SU-DHL-6 (cell line): ENCODE measurements at regions not wholly inside any gene's neighbourhood (a gene's known extent, or its start where the extent isn't known, plus 50 kb on each side); places are given as distances from the start of the nearest gene placed in this dataset.

ENCODE experiments used
- H2AFZ ChIP-seq: fragments of 200-600 bp; sonication (generic); 2 replicates; pipeline ENCODE4 v1.6.1; 2014; ENCODE audit warnings: low read depth, mild to moderate bottlenecking, moderate library complexity, mixed read lengths, antibody characterized with exemption, low read length; ENCODE audit not compliant: severe bottlenecking
- H3F3A ChIP-seq: fragments of 200-600 bp; shearing (Covaris generic); 2 replicates; pipeline ENCODE4 v1.6.0; 2016; ENCODE audit warnings: antibody characterized with exemption, mild to moderate bottlenecking; ENCODE audit not compliant: insufficient read depth
- H3K27ac ChIP-seq: fragments of 200-600 bp; sonication (generic); 2 replicates; pipeline ENCODE4 v1.5.1; 2016; ENCODE audit warnings: low read depth, mild to moderate bottlenecking, low read length, moderate library complexity, mixed read lengths
- H3K27me3 ChIP-seq: fragments of 200-600 bp; sonication (generic), shearing (Covaris generic); 2 replicates; pipeline ENCODE4 v1.6.0; 2014; ENCODE audit warnings: mild to moderate bottlenecking, low read length
- H3K36me3 ChIP-seq: fragments of 200-600 bp; sonication (generic); 2 replicates; pipeline ENCODE4 v1.6.1; 2014; ENCODE audit warnings: mild to moderate bottlenecking, low read length, mixed read lengths
- H3K4me2 ChIP-seq: fragments of 300-600, 200-600 bp; shearing (Covaris generic), sonication (generic); 2 replicates; pipeline ENCODE4 v1.6.0; 2014; ENCODE audit warnings: low read length, low read depth, mild to moderate bottlenecking; ENCODE audit not compliant: poor library complexity, severe bottlenecking
- H3K4me3 ChIP-seq: fragments of 200-600 bp; sonication (generic); 2 replicates; pipeline ENCODE4 v1.5.1; 2014; ENCODE audit warnings: antibody characterized with exemption, low read length, mild to moderate bottlenecking, mixed read lengths; ENCODE audit not compliant: insufficient read depth, poor library complexity, severe bottlenecking
- H3K79me2 ChIP-seq: fragments of 200-600 bp; sonication (generic); 2 replicates; pipeline ENCODE4 v1.6.1; 2014; ENCODE audit warnings: mild to moderate bottlenecking, low read length, moderate library complexity; ENCODE audit not compliant: insufficient read depth
- H3K9ac ChIP-seq: fragments of 200-600 bp; sonication (generic); 2 replicates; pipeline ENCODE4 v1.7.0; 2014; ENCODE audit warnings: mild to moderate bottlenecking, low read length
- H3K9me2 ChIP-seq: fragments of 200-600 bp; sonication (generic); replicated peaks from 2 replicates; pipeline ENCODE4 v1.6.1; 2014; ENCODE audit warnings: low read length; ENCODE audit not compliant: insufficient read depth
- H3K9me3 ChIP-seq: fragments of 200-600 bp; sonication (generic); 2 replicates; pipeline ENCODE4 v1.6.1; 2014; ENCODE audit warnings: low read length, mixed read lengths; ENCODE audit not compliant: insufficient read depth
- H4K20me1 ChIP-seq: fragments of 200-600 bp; sonication (generic); 2 replicates; pipeline ENCODE4 v1.6.1; 2014; ENCODE audit warnings: low read depth, mild to moderate bottlenecking, antibody characterized with exemption, low read length, moderate library complexity, mixed read lengths
- EZH2phosphoT487 ChIP-seq: fragments of 200-600 bp; sonication (generic), shearing (Covaris generic); conservative IDR thresholded peaks from 2 replicates; pipeline ENCODE4 v1.6.1; 2018; ENCODE audit warnings: mild to moderate bottlenecking, antibody characterized with exemption, low read length, moderate library complexity, mixed read lengths
- TF ChIP-seq, protein P1 (sequence below): fragments of 200-600 bp; sonication (generic); IDR thresholded peaks from one replicate; pipeline ENCODE4 v1.5.1; 2017; ENCODE audit warnings: antibody characterized with exemption, mild to moderate bottlenecking, low read length, moderate library complexity; ENCODE audit not compliant: insufficient read depth, poor library complexity, severe bottlenecking

DNA sequence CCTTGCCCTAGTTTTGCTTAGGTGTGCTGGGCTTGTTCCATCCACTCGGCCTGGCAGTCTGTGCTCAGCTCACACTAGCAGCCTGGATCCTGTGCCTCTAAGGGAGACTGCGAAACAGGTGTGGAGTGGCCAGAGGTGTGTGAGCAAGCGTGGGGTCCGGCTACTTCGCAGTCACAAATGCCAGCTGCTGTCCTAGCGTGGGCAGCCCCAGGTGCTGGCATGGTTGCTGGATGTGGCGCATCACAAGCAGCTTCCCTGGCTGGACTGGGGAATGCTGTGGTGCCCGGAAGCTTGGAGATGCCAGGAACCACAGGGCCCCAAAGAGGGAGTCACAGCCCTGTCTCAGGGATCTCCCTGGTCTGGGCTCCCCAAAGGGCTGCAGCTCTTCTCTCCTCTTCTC, 119.0 kb upstream of the TMEFF2 start:
- H3F3A ChIP-seq, result no peaks in the 10 kb centered on the region
- no peaks in the 10 kb centered on the region for H3K9me3 ChIP-seq
- H3K4me2 ChIP-seq, result no peak overlapping the region
- H3K27me3 ChIP-seq, result no peaks in the 10 kb centered on the region
- no peaks in the 10 kb centered on the region for H3K9me2 ChIP-seq
- H4K20me1 ChIP-seq, result no peaks in the 10 kb centered on the region
- no peaks in the 10 kb centered on the region for H3K36me3 ChIP-seq
- H2AFZ ChIP-seq, result no peak overlapping the region
- H3K79me2 ChIP-seq, result no peaks in the 10 kb centered on the region
- TF ChIP-seq, protein P1, sequence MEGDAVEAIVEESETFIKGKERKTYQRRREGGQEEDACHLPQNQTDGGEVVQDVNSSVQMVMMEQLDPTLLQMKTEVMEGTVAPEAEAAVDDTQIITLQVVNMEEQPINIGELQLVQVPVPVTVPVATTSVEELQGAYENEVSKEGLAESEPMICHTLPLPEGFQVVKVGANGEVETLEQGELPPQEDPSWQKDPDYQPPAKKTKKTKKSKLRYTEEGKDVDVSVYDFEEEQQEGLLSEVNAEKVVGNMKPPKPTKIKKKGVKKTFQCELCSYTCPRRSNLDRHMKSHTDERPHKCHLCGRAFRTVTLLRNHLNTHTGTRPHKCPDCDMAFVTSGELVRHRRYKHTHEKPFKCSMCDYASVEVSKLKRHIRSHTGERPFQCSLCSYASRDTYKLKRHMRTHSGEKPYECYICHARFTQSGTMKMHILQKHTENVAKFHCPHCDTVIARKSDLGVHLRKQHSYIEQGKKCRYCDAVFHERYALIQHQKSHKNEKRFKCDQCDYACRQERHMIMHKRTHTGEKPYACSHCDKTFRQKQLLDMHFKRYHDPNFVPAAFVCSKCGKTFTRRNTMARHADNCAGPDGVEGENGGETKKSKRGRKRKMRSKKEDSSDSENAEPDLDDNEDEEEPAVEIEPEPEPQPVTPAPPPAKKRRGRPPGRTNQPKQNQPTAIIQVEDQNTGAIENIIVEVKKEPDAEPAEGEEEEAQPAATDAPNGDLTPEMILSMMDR, result no peak
- TF ChIP-seq EZH2phosphoT487, result no peak
- H3K27ac ChIP-seq, result no peak overlapping the region
- H3K9ac ChIP-seq, result no peak overlapping the region
- no peak overlapping the region for H3K4me3 ChIP-seq

DNA sequence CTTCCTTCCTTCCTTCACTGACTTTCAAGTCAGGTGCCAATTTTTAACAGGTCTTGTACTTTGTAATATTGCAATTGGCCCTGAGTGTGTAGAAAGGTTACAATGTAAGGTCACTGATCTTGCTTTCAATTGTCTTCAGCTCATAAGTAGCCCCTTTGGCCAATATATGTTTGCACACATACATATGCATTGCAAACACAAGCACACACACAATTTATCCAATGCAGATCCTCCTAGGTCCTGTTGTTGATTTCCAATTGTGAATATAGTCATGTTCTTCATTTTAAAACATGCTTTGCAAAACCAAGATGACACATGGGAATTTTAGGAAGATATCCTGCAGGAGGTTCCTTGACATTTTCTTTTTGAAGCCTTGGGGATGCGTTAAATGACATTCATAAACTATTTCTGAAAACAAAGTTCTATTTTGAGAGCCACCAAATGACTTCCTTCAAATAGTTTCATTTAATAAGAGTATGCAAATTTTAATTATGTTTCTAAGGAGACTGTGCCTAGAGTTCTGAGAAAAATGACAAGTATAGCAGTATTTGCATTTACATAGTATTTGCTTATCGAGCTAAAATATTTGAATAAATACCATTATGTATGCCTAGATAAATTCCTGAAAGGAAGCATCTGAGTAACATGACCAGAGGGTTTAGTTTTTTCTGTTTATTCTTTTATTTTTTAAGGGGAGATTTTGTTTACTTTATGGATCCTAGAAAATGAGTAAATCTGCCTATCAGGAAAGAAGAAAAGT, 117.1 kb upstream of the TMEFF2 start:
- Histone ChIP-seq H4K20me1 (no peaks in the 10 kb centered on the region), H3K9me2 (no peaks in the 10 kb centered on the region), H3K4me3 (no peak overlapping the region), H2AFZ (no peak overlapping the region), H3K9ac (no peak overlapping the region), H3K27me3 (no peaks in the 10 kb centered on the region), H3K36me3 (no peaks in the 10 kb centered on the region), H3K4me2 (no peak overlapping the region), H3K27ac (no peak overlapping the region), H3K9me3 (no peaks in the 10 kb centered on the region), H3K79me2 (no peaks in the 10 kb centered on the region), H3F3A (no peaks in the 10 kb centered on the region)
- TF ChIP-seq, protein P1, result no peak

DNA sequence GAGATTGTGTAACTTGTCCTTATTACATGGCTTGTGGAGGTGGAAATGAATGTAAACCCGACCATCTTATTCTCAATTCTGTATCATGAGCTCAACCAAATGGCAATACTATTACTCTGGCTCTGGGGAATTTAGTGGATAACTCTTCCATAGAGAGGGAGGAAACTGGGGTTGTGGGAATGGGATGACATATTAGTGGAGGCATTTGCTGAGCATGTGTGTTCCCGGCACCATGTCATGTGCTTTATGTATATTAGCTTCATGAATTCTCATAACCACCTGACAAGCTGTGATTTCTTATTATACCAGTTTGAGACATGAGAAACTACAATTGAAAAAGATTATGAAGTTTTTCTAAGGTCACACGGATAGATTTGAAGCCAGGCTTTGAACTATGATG, 112.8 kb upstream of the TMEFF2 start:
- Histone ChIP-seq H3K9me3 (no peaks in the 10 kb centered on the region), H3K4me2 (no peak overlapping the region), H3K36me3 (no peaks in the 10 kb centered on the region), H3K4me3 (no peak overlapping the region), H3K79me2 (no peaks in the 10 kb centered on the region), H3F3A (no peaks in the 10 kb centered on the region), H3K27me3 (no peaks in the 10 kb centered on the region), H2AFZ (no peak overlapping the region), H4K20me1 (no peaks in the 10 kb centered on the region), H3K27ac (no peak overlapping the region), H3K9me2 (no peaks in the 10 kb centered on the region), H3K9ac (no peak overlapping the region)
- TF ChIP-seq, protein P1, result no peak
- TF ChIP-seq EZH2phosphoT487, result no peak
